Heart left ventricle (tissue), 13 donors: ENCODE measurements at regions not wholly inside any gene's neighbourhood (a gene's known extent, or its start where the extent isn't known, plus 50 kb on each side); places are given as distances from the start of the nearest gene placed in this dataset.

Source experiments
- POLR2A ChIP-seq, 2 donors: fragments of 450-650 bp; IDR thresholded peaks; one replicate each; pipeline ENCODE4 v1.6.1; 2017; ENCODE audit warnings: antibody characterized with exemption in 2 of 2, mild to moderate bottlenecking in 2 of 2, moderate library complexity in 2 of 2
- TF ChIP-seq, protein P1 (sequence below), 12 donors: fragments of 200-600 bp; sonication (generic) in 4 of 12; IDR thresholded peaks; one replicate each; pipeline versions ENCODE4 v1.5.0 to v1.8.0; 2018 to 2022; ENCODE audit warnings: antibody characterized with exemption in 12 of 12, mild to moderate bottlenecking in 5 of 12
- donor health status: ischemic (EF 13 %, LVEDD 7.1; RV severe dilation, severe dysfunction).
- donor health status: DM: no; HTN: yes; CAD: no.
- donor health status: DM: no; HTN: no; CAD: no.
- donor health status: ischemic (EF 25% LVEDD 6.9; RV normal size, moderate dysfunction).
- donor health status: ischemic (EF 25% LVEDD 5.7; RV mildly dilated, moderate dysfunction).
- donor health status: ischemic (EF 35%, LVEDD 5.7; RV mildly dilated, moderate dysfunction).
- donor health status: nonischemic (EF 11% LVEDD 7.7; RV severe dilation, severe dysfunction).
- donor health status: DM: yes; HTN: yes; CAD: no.
- donor health status: PGD.
- donor health status: ischemic (EF 29% LVEDD 5.4; RV normal size, mild dysfunction).
- donor health status: nonischemic (EF 23%, LVEDD 6.1; RV moderate dilation, normal function).

DNA sequence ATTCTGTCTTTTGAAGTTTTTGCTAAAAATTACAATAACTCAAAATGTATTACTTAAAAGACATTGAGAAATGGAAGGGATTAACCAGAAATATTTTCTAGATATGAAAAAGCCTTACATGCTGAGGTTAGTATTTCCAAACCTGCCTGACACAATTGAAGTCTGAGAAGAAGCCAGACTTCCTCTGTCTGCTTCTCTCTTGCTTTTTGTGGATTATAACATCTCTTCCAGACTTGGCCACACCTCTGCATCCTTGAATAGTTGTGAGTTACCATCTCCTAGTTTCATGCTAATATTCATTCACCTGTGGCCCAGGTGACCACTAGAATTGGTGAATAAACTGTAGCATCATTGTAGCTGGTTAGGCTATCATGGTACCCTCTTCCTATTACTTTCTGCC, 497.6 kb downstream of the SLC16A7 start:
- TF ChIP-seq, protein P1, sequence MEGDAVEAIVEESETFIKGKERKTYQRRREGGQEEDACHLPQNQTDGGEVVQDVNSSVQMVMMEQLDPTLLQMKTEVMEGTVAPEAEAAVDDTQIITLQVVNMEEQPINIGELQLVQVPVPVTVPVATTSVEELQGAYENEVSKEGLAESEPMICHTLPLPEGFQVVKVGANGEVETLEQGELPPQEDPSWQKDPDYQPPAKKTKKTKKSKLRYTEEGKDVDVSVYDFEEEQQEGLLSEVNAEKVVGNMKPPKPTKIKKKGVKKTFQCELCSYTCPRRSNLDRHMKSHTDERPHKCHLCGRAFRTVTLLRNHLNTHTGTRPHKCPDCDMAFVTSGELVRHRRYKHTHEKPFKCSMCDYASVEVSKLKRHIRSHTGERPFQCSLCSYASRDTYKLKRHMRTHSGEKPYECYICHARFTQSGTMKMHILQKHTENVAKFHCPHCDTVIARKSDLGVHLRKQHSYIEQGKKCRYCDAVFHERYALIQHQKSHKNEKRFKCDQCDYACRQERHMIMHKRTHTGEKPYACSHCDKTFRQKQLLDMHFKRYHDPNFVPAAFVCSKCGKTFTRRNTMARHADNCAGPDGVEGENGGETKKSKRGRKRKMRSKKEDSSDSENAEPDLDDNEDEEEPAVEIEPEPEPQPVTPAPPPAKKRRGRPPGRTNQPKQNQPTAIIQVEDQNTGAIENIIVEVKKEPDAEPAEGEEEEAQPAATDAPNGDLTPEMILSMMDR (IDR thresholded peaks at IDR 0.05), result no peak
- TF ChIP-seq POLR2A (IDR thresholded peaks at IDR 0.05), result no peak
